ENCODE measurements at regions not wholly inside any gene's neighbourhood (a gene's known extent, or its start where the extent isn't known, plus 50 kb on each side); places are given as distances from the start of the nearest gene placed in this dataset.

GRCh38 chr2:147628971-147629421, 215.8 kb upstream of the ACVR2A start:
- POLR2A ChIA-PET, result no interaction called here
- BruUV-seq (replicated peaks), result no TSS peak
- CTCF ChIA-PET, result no interaction called here
- Mint-ChIP-seq H3K27me3 (ENCODE audit: insufficient read depth, unreplicated experiment) (no peaks in the 10 kb centered on the region), H3K27ac (ENCODE audit: low read depth, unreplicated experiment) (no peak overlapping the region), H3K36me3 (ENCODE audit: insufficient read depth, unreplicated experiment) (no peaks in the 10 kb centered on the region), H3K4me3 (ENCODE audit: unreplicated experiment) (no peak overlapping the region), H3K4me1 (ENCODE audit: insufficient read depth, unreplicated experiment) (peaks cover 7% of the 10 kb centered on the region), H3K9me3 (ENCODE audit: unreplicated experiment) (no peaks in the 10 kb centered on the region)
- intact Hi-C loops (cut with micrococcal nuclease), result no loop called here
- TF ChIP-seq CTCF (IDR thresholded peaks at IDR 0.05; ENCODE audit: unreplicated experiment), result no peak
- DNase-seq (ENCODE audit: unreplicated experiment), result no peak

- Mint-ChIP-seq H3K9me3 (ENCODE audit: unreplicated experiment) (no peaks in the 10 kb centered on the region), H3K27me3 (ENCODE audit: insufficient read depth, unreplicated experiment) (no peaks in the 10 kb centered on the region), H3K4me1 (ENCODE audit: insufficient read depth, unreplicated experiment) (no peaks in the 10 kb centered on the region), H3K36me3 (ENCODE audit: insufficient read depth, unreplicated experiment) (no peaks in the 10 kb centered on the region), H3K27ac (ENCODE audit: low read depth, unreplicated experiment) (no peak overlapping the region), H3K4me3 (ENCODE audit: unreplicated experiment) (no peak overlapping the region)
- ChIA-PET POLR2A (interaction anchor here (0.6 kb wide), 1 partner anchor 13 kb away, joined by 3 read pairs; no protein-coding TSS in a partner anchor), CTCF (no interaction called here)
- no peak for DNase-seq (ENCODE audit: unreplicated experiment)
- intact Hi-C loops (cut with micrococcal nuclease), result no loop called here
- BruUV-seq (replicated peaks), result no TSS peak
- TF ChIP-seq CTCF (IDR thresholded peaks at IDR 0.05; ENCODE audit: unreplicated experiment), result no peak
Observed at GRCh38 chr2:147623328-147623727, 221.5 kb upstream of the ACVR2A start.

- POLR2A ChIA-PET, result no interaction called here
- Mint-ChIP-seq H3K9me3 (ENCODE audit: unreplicated experiment) (no peaks in the 10 kb centered on the region), H3K4me1 (ENCODE audit: insufficient read depth, unreplicated experiment) (no peaks in the 10 kb centered on the region), H3K36me3 (ENCODE audit: insufficient read depth, unreplicated experiment) (no peaks in the 10 kb centered on the region), H3K27me3 (ENCODE audit: insufficient read depth, unreplicated experiment) (no peaks in the 10 kb centered on the region), H3K4me3 (ENCODE audit: unreplicated experiment) (no peak overlapping the region), H3K27ac (ENCODE audit: low read depth, unreplicated experiment) (no peak overlapping the region)
- BruUV-seq (replicated peaks), result no TSS peak
- intact Hi-C loops (cut with micrococcal nuclease), result no loop called here
- no peak for DNase-seq (ENCODE audit: unreplicated experiment)
- CTCF ChIA-PET, result no interaction called here
- no peak for TF ChIP-seq CTCF (IDR thresholded peaks at IDR 0.05; ENCODE audit: unreplicated experiment)
Observed at GRCh38 chr2:147621656-147622197, 223.1 kb upstream of the ACVR2A start.

- no peak overlapping the region for H3K27ac Mint-ChIP-seq (ENCODE audit: low read depth, unreplicated experiment)
- TF ChIP-seq CTCF (IDR thresholded peaks at IDR 0.05; ENCODE audit: unreplicated experiment), result no peak
- intact Hi-C loops (cut with micrococcal nuclease), result no loop called here
- H3K36me3 Mint-ChIP-seq (ENCODE audit: insufficient read depth, unreplicated experiment), result no peaks in the 10 kb centered on the region
- no peak for DNase-seq (ENCODE audit: unreplicated experiment)
- CTCF ChIA-PET, result interaction anchor here (0.7 to 1.2 kb wide), 3 partner anchors 10 to 94 kb away, joined by 3 to 5 read pairs (median 3); no protein-coding TSS in a partner anchor
- no peaks in the 10 kb centered on the region for H3K9me3 Mint-ChIP-seq (ENCODE audit: unreplicated experiment)
- BruUV-seq (replicated peaks), result no TSS peak
- POLR2A ChIA-PET, result no interaction called here
- no peaks in the 10 kb centered on the region for H3K27me3 Mint-ChIP-seq (ENCODE audit: insufficient read depth, unreplicated experiment)
- no peak overlapping the region for H3K4me3 Mint-ChIP-seq (ENCODE audit: unreplicated experiment)
- no peaks in the 10 kb centered on the region for H3K4me1 Mint-ChIP-seq (ENCODE audit: insufficient read depth, unreplicated experiment)
Observed at GRCh38 chr2:147619808-147620207, 225.0 kb upstream of the ACVR2A start.

Data from MCF 10A (cell line).